ENCODE measurements at regions not wholly inside any gene's neighbourhood (a gene's known extent, or its start where the extent isn't known, plus 50 kb on each side); places are given as distances from the start of the nearest gene placed in this dataset.
"Not testable (repeated sequence)": the region's sequence is repeated elsewhere in the genome, so short reads cannot be mapped to it uniquely, and the experiment has no call there.

DNA sequence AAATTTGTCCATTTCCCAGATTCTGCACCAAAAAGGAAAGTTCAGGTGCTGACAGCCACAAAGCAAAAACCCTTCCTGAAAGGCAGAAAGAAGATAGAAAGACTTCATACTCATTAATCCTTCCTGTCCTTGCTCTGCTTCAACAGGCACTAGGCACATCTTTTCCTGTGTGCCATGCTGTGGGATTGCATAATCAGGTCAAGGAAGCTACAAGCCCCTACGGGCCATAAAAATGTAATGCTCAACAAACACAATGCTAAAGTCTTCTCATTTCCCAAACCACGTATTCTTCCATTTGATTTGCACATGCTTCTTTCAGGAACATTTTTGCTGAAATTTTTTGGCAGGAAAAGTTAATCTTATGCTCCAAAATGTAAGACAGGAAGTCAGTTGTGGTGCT, 710.9 kb upstream of the ZP4 start:
- TF ChIP-seq CTCF (IDR thresholded peaks at IDR 0.05; ENCODE audit: insufficient read depth, low read depth, low read length); EZH2 (IDR thresholded peaks at IDR 0.05; ENCODE audit: insufficient read depth, low read length): not testable (repeated sequence)

Measured in astrocyte (in vitro differentiated cells and primary cell).